Omental fat pad (tissue), 3 donors: ENCODE measurements at regions not wholly inside any gene's neighbourhood (a gene's known extent, or its start where the extent isn't known, plus 50 kb on each side); places are given as distances from the start of the nearest gene placed in this dataset.

Source experiments
- ATAC-seq: fragments of 150-250 bp; one replicate; pipeline ENCODE4 v1.9.1; 2016; ENCODE audit warnings: mild to moderate bottlenecking, moderate library complexity; ENCODE audit not compliant: low FRiP score
- DNase-seq: peaks from one replicate; pipeline ENCODE4 v3.0.0-alpha.2; 2019; ENCODE audit warnings: low spot score
- TF ChIP-seq, protein P1 (sequence below), 3 donors: fragments of 450-650 bp; IDR thresholded peaks; one replicate each; pipeline ENCODE4 v1.5.1; 2016 to 2017; ENCODE audit warnings: antibody characterized with exemption in 3 of 3, mild to moderate bottlenecking in 3 of 3, moderate library complexity in 2 of 3

DNA sequence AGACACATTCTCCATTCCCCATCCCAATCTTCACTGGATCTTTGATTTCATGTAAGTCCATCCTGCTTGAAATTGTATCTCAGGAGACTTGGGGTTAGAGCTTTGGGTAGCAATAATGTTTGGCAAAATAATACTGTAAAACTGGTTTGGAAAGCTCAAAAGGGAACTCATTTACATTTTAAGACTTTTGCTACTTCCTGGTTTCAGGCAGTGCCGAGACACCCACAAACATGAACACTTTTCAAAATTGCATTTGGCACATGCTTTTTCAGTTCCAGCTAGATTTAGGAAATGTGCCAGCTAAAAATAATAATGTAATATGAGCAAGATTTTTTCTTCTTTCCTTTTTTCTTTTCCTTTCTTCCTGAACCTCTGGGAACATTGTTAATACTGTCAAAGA lies 145.7 kb upstream of the CBLB start:
- ATAC-seq, result no peak
- DNase-seq, result no peak
- TF ChIP-seq, protein P1, sequence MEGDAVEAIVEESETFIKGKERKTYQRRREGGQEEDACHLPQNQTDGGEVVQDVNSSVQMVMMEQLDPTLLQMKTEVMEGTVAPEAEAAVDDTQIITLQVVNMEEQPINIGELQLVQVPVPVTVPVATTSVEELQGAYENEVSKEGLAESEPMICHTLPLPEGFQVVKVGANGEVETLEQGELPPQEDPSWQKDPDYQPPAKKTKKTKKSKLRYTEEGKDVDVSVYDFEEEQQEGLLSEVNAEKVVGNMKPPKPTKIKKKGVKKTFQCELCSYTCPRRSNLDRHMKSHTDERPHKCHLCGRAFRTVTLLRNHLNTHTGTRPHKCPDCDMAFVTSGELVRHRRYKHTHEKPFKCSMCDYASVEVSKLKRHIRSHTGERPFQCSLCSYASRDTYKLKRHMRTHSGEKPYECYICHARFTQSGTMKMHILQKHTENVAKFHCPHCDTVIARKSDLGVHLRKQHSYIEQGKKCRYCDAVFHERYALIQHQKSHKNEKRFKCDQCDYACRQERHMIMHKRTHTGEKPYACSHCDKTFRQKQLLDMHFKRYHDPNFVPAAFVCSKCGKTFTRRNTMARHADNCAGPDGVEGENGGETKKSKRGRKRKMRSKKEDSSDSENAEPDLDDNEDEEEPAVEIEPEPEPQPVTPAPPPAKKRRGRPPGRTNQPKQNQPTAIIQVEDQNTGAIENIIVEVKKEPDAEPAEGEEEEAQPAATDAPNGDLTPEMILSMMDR (IDR thresholded peaks at IDR 0.05), result no peak

DNA sequence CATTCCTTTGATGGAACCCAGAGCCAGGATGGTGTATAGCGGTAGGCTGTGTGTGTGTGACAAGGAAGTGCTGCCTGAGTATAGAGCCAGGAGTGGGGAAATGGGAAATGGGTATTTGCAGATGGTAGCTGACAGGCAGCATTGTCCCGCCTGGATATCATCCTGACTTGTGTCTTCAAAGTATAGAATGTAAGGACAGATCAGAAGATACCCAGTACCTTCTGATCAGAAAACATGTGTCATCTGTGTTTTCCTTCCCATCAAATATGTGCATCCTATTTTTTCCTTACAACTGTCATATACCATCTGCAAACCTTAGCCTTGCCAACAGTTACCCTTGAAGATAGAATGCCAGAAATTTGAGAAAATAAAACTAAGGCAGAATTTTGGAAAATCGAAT lies 146.2 kb upstream of the CBLB start:
- TF ChIP-seq, protein P1 (IDR thresholded peaks at IDR 0.05), result no peak
- ATAC-seq (no peak), DNase-seq (no peak)

DNA sequence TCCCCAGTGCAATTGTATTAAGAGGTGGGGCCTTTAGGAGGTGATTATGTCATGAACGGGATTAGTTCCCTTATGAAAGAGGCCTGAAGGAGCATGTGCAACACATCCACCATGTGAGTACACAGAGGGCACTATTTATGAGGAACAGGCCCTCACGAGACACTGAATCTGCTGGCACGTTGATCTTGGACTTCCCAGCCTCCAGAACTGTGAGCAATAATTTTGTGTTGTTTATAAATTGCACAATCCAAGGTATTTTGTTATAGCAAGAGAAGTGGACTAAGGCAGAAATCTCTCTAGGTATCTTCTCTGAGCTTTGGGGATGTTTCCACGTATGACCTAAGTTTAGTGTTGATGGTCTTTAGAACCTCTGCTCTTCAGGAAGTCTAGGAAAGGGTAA lies 149.3 kb upstream of the CBLB start:
- no peak for DNase-seq
- TF ChIP-seq, protein P1 (IDR thresholded peaks at IDR 0.05), result no peak
- ATAC-seq, result no peak

DNA sequence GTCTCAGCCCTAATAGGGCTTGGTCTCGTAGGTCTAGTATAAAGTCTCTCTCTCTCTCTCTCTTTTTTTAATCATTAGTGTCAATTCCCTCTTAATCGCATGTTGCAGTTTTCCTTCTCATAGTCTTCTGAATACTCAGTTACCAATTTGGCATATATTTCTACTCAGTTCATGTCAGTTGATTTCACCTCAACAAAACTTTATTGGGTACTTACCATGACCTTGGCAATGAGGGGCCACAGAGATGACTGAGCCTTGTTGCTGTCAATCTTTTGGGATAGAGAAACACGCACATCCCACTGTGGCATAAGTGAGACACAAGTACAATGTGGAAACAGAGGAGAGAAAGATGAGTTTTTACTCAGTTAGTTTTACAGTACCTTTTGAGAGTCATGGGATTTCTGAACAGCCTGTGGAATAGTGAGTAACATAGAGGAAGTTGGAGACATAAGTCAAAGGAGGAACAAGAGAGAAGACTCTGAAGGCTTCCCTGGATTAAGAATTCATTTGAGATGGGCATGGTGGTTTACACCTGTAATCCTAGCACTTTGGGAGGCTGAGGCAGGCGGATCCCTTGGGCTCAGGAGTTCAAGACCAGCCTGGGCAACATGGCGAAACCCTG lies 150.2 kb upstream of the CBLB start:
- ATAC-seq, result no peak
- DNase-seq, result no peak
- TF ChIP-seq, protein P1 (IDR thresholded peaks at IDR 0.05), result no peak

DNA sequence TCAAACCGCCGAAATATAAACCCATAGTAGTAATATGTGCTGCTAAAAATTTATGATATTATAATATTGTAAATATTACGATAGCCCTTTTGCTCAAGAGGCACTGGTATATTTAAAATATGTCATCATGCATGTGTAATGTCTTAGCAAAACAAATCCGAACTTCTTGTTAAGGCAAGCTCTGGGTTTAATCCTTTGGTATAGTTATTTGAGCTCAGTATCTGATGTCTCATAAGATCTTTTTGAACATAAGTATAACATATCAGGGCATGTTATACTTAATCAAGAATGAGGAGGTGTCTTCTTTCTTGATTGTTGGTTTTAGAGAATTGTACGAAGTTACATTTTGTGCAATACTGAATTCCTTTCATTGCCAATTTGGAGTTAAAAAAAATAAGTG lies 154.1 kb upstream of the CBLB start:
- DNase-seq, result no peak
- no peak for ATAC-seq
- TF ChIP-seq, protein P1 (IDR thresholded peaks at IDR 0.05), result no peak

DNA sequence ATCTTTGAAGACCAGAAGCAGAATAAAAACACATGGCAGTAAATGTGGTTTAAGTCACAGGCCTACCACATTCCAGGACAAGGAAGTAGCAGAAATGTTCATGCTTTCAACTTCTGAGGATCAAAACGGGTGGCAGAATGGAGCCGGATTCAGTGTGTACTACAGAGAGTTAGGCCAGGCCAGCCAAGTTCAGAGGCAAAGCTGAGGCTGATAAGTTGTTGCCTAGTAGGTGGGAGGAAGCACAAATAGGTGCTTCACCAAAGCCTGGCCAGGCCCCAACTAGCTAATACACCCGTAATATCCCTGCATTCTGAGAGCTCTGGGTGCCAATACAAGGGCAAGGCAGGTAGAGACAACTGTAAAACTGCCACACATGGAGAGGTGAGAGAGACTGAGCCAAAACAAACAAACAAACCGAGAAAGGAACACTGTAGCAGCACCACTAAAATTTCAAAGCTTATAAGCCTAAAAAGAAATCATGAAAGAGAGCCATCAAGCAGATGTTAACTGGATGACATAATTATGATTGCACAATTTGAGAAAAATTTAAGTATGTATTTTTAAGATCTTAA lies 156.4 kb upstream of the CBLB start:
- TF ChIP-seq, protein P1 (IDR thresholded peaks at IDR 0.05), result no peak
- ATAC-seq, result no peak
- DNase-seq, result no peak

DNA sequence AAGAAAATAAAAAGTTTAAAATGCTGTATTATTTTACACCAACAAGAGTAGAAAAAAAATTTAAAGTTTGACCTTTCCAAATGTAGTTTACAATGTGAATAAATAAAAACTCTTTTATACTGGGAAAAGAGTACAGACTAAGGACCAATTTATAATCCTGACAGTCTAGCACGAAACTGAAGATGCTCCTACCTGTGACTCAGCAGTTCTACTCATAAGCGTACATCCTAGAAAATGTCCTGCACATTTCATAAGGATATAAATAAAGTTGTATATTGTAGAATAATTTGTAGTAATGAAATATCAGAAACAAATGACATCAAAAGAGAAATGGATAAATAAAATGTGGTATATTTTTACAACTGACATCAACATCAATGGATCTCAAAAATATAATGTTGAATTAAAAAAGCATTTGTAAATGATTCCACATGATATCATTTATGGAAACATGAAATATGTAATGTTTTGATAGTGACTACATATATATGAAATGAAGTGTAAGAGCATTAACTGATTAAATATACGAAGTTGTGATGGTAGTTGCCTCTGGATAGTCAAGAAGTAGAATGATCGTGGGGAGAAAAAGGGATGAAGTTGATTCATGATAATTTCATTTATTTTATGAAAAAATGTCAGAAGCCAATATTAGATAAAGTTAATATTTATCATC lies 161.3 kb upstream of the CBLB start:
- DNase-seq (no peak), ATAC-seq (no peak)
- TF ChIP-seq, protein P1 (IDR thresholded peaks at IDR 0.05), result no peak
